PC-9 (cell line): ENCODE measurements at regions not wholly inside any gene's neighbourhood (a gene's known extent, or its start where the extent isn't known, plus 50 kb on each side); places are given as distances from the start of the nearest gene placed in this dataset.

Experiments used
- EZH2 ChIP-seq: fragments of 200-600 bp; sonication (generic); IDR thresholded peaks from 2 replicates; pipeline ENCODE4 v1.8.0; 2017; ENCODE audit warnings: antibody characterized with exemption, low read depth
- TF ChIP-seq, protein P1 (sequence below): fragments of 200-600 bp; sonication (generic); conservative IDR thresholded peaks from 2 replicates; pipeline ENCODE4 v1.6.1; 2017; ENCODE audit warnings: mixed run types, antibody characterized with exemption, mild to moderate bottlenecking, moderate library complexity

DNA sequence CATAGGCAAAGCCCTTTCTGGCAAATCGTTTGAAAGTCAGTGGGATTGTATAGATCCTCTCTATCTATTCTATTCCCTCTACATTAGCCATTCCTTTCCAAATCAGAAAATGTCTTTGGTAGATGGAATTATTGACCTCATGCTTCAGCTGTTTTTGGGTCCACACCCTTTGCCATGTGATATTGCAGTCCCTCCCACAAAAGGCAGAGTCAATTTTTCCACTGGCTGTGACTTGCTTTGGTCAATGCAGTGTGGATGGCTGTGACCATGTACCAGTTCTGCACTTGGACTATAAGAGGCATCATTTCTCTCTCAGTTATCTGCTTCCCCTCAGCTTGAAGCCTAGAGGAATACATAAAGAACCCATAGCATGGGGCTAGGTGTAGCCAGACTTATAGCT, 332.9 kb downstream of the PTEN start:
- TF ChIP-seq, protein P1, sequence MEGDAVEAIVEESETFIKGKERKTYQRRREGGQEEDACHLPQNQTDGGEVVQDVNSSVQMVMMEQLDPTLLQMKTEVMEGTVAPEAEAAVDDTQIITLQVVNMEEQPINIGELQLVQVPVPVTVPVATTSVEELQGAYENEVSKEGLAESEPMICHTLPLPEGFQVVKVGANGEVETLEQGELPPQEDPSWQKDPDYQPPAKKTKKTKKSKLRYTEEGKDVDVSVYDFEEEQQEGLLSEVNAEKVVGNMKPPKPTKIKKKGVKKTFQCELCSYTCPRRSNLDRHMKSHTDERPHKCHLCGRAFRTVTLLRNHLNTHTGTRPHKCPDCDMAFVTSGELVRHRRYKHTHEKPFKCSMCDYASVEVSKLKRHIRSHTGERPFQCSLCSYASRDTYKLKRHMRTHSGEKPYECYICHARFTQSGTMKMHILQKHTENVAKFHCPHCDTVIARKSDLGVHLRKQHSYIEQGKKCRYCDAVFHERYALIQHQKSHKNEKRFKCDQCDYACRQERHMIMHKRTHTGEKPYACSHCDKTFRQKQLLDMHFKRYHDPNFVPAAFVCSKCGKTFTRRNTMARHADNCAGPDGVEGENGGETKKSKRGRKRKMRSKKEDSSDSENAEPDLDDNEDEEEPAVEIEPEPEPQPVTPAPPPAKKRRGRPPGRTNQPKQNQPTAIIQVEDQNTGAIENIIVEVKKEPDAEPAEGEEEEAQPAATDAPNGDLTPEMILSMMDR, result no peak
- no peak for TF ChIP-seq EZH2
